ENCODE measurements at regions not wholly inside any gene's neighbourhood (a gene's known extent, or its start where the extent isn't known, plus 50 kb on each side); places are given as distances from the start of the nearest gene placed in this dataset.

DNA sequence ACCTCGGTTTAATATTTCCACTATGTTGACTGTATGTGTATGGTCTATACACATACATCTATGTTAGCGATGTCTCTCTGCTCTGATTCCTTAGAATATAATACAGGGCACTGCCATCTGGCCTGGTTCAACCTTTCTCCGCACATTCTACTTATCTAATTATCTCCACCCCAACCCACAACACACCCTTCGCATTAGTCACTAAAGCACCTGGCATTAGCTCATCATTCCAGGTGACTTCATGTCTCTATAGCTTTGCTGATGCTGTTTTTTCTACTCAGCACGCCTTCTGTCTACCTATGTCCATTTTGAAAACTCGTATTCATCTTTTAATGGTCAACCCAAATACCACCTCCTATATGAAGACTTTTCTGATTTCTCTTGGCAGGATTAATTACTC is 425.2 kb upstream of the RASGEF1B start:
- H3K4me1 ChIP-seq (replicated peaks in 1 of 2), result no peaks in the 10 kb centered on the region
- TF ChIP-seq, protein P1, sequence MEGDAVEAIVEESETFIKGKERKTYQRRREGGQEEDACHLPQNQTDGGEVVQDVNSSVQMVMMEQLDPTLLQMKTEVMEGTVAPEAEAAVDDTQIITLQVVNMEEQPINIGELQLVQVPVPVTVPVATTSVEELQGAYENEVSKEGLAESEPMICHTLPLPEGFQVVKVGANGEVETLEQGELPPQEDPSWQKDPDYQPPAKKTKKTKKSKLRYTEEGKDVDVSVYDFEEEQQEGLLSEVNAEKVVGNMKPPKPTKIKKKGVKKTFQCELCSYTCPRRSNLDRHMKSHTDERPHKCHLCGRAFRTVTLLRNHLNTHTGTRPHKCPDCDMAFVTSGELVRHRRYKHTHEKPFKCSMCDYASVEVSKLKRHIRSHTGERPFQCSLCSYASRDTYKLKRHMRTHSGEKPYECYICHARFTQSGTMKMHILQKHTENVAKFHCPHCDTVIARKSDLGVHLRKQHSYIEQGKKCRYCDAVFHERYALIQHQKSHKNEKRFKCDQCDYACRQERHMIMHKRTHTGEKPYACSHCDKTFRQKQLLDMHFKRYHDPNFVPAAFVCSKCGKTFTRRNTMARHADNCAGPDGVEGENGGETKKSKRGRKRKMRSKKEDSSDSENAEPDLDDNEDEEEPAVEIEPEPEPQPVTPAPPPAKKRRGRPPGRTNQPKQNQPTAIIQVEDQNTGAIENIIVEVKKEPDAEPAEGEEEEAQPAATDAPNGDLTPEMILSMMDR (IDR thresholded peaks at IDR 0.05), result no peak
- TF ChIP-seq POLR2A (IDR thresholded peaks at IDR 0.05), result no peak
- no peak overlapping the region for H3K27ac ChIP-seq
- H3K4me3 ChIP-seq, result no peak overlapping the region
- DNase-seq, result no peak
- no peaks in the 10 kb centered on the region for H3K36me3 ChIP-seq (replicated peaks in 1 of 2)
- no peaks in the 10 kb centered on the region for H3K9me3 ChIP-seq (replicated peaks in 1 of 3)
- 78 to 85% (median 81%) methylated on average over 6 of the region's 6 CpGs for WGBS, 4 donors
- intact Hi-C loops (cut with DNase I), result no loop called here
- H3K27me3 ChIP-seq, result no peaks in the 10 kb centered on the region

DNA sequence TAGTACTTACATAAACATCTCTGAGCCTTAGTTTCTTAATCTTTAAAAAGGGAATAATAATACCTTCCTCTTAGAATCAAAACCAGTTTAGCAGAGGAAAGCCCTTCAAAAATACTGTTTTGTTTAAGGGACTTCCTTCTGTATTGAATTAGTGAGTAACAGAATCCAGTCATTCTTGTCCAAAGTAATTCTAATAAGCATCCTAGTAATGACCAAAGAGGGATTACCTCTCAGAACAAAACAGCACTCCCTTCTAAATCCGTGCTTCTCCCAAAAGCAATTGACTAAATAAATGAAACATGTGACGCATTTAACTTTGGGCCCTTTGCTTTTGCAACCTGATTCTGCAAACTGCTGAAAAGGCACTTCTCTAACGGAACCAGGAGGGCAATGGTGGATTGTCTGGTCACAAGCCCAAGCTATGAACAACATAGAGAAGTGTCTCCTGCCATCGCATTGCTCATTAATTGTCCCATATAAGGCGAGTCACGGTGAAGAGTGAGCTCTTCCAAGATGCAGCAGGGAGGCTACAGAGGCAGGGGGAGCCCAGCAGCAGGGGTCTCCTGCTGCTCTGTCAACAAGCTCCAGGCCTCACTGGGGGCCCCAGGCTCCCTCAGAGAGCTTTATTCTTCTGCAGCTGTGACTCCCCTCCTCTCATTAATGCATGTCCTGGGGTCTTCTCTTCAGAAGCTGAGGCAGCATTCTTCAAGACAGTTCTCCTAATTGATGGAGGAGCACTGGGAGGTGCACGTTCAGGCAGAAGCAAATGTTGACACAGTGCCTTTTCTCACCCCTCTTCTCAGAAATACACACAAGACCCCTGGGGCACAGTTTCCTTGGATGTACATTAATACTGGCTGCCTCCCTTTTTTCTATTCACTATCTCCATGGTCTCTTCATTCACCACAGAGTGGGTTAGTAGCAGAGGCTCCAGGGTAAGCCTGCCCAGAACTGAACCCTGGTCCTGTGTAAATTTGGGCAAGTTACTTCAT is 419.6 kb upstream of the RASGEF1B start:
- WGBS, 4 donors, result 36 to 52% (median 44%) methylated on average over 7 of the region's 7 CpGs
- no peak overlapping the region for H3K27ac ChIP-seq
- intact Hi-C loops (cut with DNase I), result no loop called here

DNA sequence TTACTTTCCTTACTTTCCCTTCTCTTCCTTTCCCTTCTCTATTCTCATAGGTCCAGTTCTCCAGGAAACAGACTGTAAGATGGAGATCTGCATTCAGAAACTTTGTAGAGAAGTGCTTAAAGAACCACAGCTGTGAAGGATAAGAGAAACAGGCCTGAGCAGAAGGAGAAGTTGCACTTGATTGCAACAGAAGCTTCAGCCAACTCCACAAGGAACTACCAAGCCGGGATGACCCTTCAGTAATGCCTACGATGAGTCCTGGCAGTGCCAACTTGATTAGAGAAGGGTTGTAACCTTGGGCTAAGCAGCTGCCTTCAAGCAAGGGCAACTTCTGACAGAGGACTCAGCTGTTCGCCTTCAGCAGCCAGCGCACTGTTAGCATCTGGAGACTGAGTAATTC is 413.3 kb upstream of the RASGEF1B start:
- no peak overlapping the region for H3K27ac ChIP-seq
- no peaks in the 10 kb centered on the region for H3K27me3 ChIP-seq
- no peak overlapping the region for H3K4me3 ChIP-seq
- DNase-seq, result no peak
- 57 to 66% (median 65%) methylated on average over 4 of the region's 4 CpGs for WGBS, 4 donors
- H3K36me3 ChIP-seq (replicated peaks in 1 of 2), result no peaks in the 10 kb centered on the region
- H3K4me1 ChIP-seq (replicated peaks in 1 of 2), result no peaks in the 10 kb centered on the region
- TF ChIP-seq, protein P1 (IDR thresholded peaks at IDR 0.05), result no peak
- no peak for TF ChIP-seq POLR2A (IDR thresholded peaks at IDR 0.05)
- no peaks in the 10 kb centered on the region for H3K9me3 ChIP-seq (replicated peaks in 1 of 3)
- intact Hi-C loops (cut with DNase I), result no loop called here

More for the DNA sequence above, 419.6 kb upstream of the RASGEF1B start:
- Histone ChIP-seq H3K9me3 (replicated peaks in 1 of 3) (no peaks in the 10 kb centered on the region), H3K4me3 (no peak overlapping the region), H3K27me3 (no peaks in the 10 kb centered on the region), H3K4me1 (replicated peaks in 1 of 2) (no peaks in the 10 kb centered on the region), H3K36me3 (replicated peaks in 1 of 2) (no peaks in the 10 kb centered on the region)
- no peak for DNase-seq
- TF ChIP-seq, protein P1 (IDR thresholded peaks at IDR 0.05), result no peak
- no peak for TF ChIP-seq POLR2A (IDR thresholded peaks at IDR 0.05)

DNA sequence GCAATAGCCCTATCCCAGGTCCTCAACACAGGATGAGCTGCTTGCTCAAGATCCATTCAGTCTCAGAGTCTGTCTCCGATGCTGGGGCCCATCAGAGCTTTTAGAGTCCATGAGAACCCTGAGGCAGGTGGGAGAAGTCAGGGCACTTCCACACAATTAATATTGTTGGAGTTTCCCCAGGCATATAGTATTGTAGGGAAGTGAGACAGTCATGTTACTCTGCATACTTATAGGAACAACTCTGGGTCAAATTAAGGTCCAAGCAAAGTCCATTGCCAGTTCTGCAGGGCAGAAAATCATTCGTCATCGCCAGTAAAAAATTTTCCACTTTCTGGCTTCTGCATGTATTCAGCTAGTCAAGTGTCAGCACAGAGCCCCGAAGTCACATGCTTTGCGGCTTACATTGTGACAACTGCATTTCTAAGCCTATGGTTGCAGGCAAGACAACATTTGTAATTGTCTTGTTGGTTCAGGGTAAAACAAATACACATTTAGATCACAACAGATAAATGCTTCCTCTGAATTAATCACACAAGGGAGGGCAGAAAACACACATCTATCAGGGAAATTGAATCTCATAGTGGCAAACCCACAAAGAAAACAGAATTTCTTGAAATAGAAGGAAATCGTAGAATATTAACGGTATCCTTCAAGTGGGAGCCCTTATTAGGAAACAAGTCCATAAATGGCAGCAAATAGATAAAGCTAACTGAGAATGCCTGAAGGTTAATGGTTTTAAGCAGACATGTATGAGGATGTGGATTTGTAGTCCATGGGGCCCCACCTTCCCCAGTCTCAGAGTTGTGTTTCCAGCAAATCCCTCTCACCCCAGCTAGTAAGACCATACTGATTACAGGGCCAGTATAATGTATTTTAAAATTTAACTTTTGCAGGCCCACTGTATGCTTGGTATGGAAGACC is 412.1 kb upstream of the RASGEF1B start:
- H3K36me3 ChIP-seq (replicated peaks in 1 of 2), result no peaks in the 10 kb centered on the region
- intact Hi-C loops (cut with DNase I), result no loop called here
- H3K27me3 ChIP-seq, result no peaks in the 10 kb centered on the region
- no peak for TF ChIP-seq POLR2A (IDR thresholded peaks at IDR 0.05)
- TF ChIP-seq, protein P1 (IDR thresholded peaks at IDR 0.05), result no peak
- no peak overlapping the region for H3K27ac ChIP-seq
- no peak for DNase-seq
- WGBS, 4 donors, result 71 to 85% (median 78%) methylated on average over 7 of the region's 7 CpGs
- H3K4me3 ChIP-seq, result no peak overlapping the region
- no peaks in the 10 kb centered on the region for H3K9me3 ChIP-seq (replicated peaks in 1 of 3)
- H3K4me1 ChIP-seq (replicated peaks in 1 of 2), result no peaks in the 10 kb centered on the region
